ENCODE measurements at regions not wholly inside any gene's neighbourhood (a gene's known extent, or its start where the extent isn't known, plus 50 kb on each side); places are given as distances from the start of the nearest gene placed in this dataset.

- Mint-ChIP-seq H3K4me1 (ENCODE audit: low read depth, unreplicated experiment) (no peaks in the 10 kb centered on the region), H3K27ac (ENCODE audit: unreplicated experiment) (no peak overlapping the region), H3K9me3 (ENCODE audit: unreplicated experiment) (no peaks in the 10 kb centered on the region), H3K27me3 (ENCODE audit: unreplicated experiment) (peaks cover 2% of the 10 kb centered on the region), H3K4me3 (ENCODE audit: unreplicated experiment) (no peak overlapping the region), H3K36me3 (ENCODE audit: unreplicated experiment) (no peaks in the 10 kb centered on the region)
- no peak for DNase-seq
- TF ChIP-seq CTCF (IDR thresholded peaks at IDR 0.05; ENCODE audit: partially characterized antibody, unreplicated experiment) = no peak
Observed at GRCh38 chr2:123370186-123370585, 654.9 kb upstream of the CNTNAP5 start.

- Mint-ChIP-seq H3K27me3 (ENCODE audit: unreplicated experiment) (peaks cover 2% of the 10 kb centered on the region), H3K9me3 (ENCODE audit: unreplicated experiment) (no peaks in the 10 kb centered on the region), H3K36me3 (ENCODE audit: unreplicated experiment) (no peaks in the 10 kb centered on the region), H3K4me3 (ENCODE audit: unreplicated experiment) (no peak overlapping the region), H3K4me1 (ENCODE audit: low read depth, unreplicated experiment) (no peaks in the 10 kb centered on the region), H3K27ac (ENCODE audit: unreplicated experiment) (no peak overlapping the region)
- no peak for TF ChIP-seq CTCF (IDR thresholded peaks at IDR 0.05; ENCODE audit: partially characterized antibody, unreplicated experiment)
- no peak for DNase-seq
Observed at GRCh38 chr2:123371535-123371934, 653.6 kb upstream of the CNTNAP5 start.

- no peak overlapping the region for H3K27ac Mint-ChIP-seq (ENCODE audit: unreplicated experiment)
- no peaks in the 10 kb centered on the region for H3K27me3 Mint-ChIP-seq (ENCODE audit: unreplicated experiment)
- peaks cover 2% of the 10 kb centered on the region for H3K4me1 Mint-ChIP-seq (ENCODE audit: low read depth, unreplicated experiment)
- H3K9me3 Mint-ChIP-seq (ENCODE audit: unreplicated experiment) = no peaks in the 10 kb centered on the region
- TF ChIP-seq CTCF (IDR thresholded peaks at IDR 0.05; ENCODE audit: partially characterized antibody, unreplicated experiment) = no peak
- DNase-seq = no peak
- H3K36me3 Mint-ChIP-seq (ENCODE audit: unreplicated experiment) = no peaks in the 10 kb centered on the region
- no peak overlapping the region for H3K4me3 Mint-ChIP-seq (ENCODE audit: unreplicated experiment)
Observed at GRCh38 chr2:123380370-123380935, 644.6 kb upstream of the CNTNAP5 start.

GRCh38 chr2:123415678-123416077 is 609.4 kb upstream of the CNTNAP5 start:
- no peaks in the 10 kb centered on the region for H3K36me3 Mint-ChIP-seq (ENCODE audit: unreplicated experiment)

More at GRCh38 chr2:123415678-123416077, 609.4 kb upstream of the CNTNAP5 start:
- no peaks in the 10 kb centered on the region for H3K4me1 Mint-ChIP-seq (ENCODE audit: low read depth, unreplicated experiment)
- no peak for DNase-seq
- H3K27ac Mint-ChIP-seq (ENCODE audit: unreplicated experiment) = no peak overlapping the region
- H3K27me3 Mint-ChIP-seq (ENCODE audit: unreplicated experiment) = no peaks in the 10 kb centered on the region
- no peak for TF ChIP-seq CTCF (IDR thresholded peaks at IDR 0.05; ENCODE audit: partially characterized antibody, unreplicated experiment)
- no peaks in the 10 kb centered on the region for H3K9me3 Mint-ChIP-seq (ENCODE audit: unreplicated experiment)
- no peak overlapping the region for H3K4me3 Mint-ChIP-seq (ENCODE audit: unreplicated experiment)
